Esophagus muscularis mucosa (tissue), 4 donors: ENCODE measurements at regions not wholly inside any gene's neighbourhood (a gene's known extent, or its start where the extent isn't known, plus 50 kb on each side); places are given as distances from the start of the nearest gene placed in this dataset.

Experiments
- DNase-seq: peaks from one replicate; pipeline ENCODE4 v3.0.0-alpha.2; 2017; ENCODE audit errors: extremely low spot score
- H3K27ac ChIP-seq, 4 donors: fragments of 200-600 bp; sonication (generic); replicated peaks in 1 of 4; 1 replicate in 3 of 4; 2 replicates in 1 of 4; pipeline ENCODE4 v1.5.1; 2016 to 2019; ENCODE audit warnings: mild to moderate bottlenecking in 1 of 4
- H3K27me3 ChIP-seq, 4 donors: fragments of 200-600 bp; sonication (generic); one replicate each; pipeline versions ENCODE4 v1.5.1 to v1.6.0; 2016 to 2019
- H3K36me3 ChIP-seq, 4 donors: fragments of 200-600 bp; sonication (generic); one replicate each; pipeline ENCODE4 v1.5.1; 2016 to 2019
- H3K4me1 ChIP-seq, 4 donors: fragments of 200-600 bp; sonication (generic); one replicate each; pipeline ENCODE4 v1.5.1; 2016 to 2019
- H3K4me3 ChIP-seq, 4 donors: fragments of 200-600 bp; sonication (generic); 1 replicate in 2 of 4; 2 replicates in 2 of 4; pipeline ENCODE4 v1.5.1; 2016 to 2019; ENCODE audit warnings: mild to moderate bottlenecking in 4 of 4, moderate library complexity in 1 of 4
- H3K9me3 ChIP-seq, 4 donors: fragments of 200-600 bp; sonication (generic); 1 replicate in 3 of 4; 2 replicates in 1 of 4; pipeline ENCODE4 v1.5.1; 2016 to 2019
- EP300 ChIP-seq: sonication (generic); formaldehyde crosslinking; IDR thresholded peaks from one replicate; pipeline ENCODE4 v1.6.1; 2017; ENCODE audit warnings: antibody characterized with exemption
- POLR2A ChIP-seq: fragments of 450-650 bp; IDR thresholded peaks from one replicate; pipeline ENCODE4 v1.6.1; 2017; ENCODE audit warnings: antibody characterized with exemption, moderate library complexity, mild to moderate bottlenecking, low read depth
- POLR2AphosphoS5 ChIP-seq, 2 donors: sonication (generic); formaldehyde crosslinking; IDR thresholded peaks; one replicate each; pipeline ENCODE4 v1.6.1; 2017; ENCODE audit warnings: antibody characterized with exemption in 2 of 2
- WGBS: methylation state at CpG from one replicate; pipeline ENCODE4 v1.1.5; 2018; 5-methylcytosine and 5-hydroxymethylcytosine counted together
- intact Hi-C: fragments of 100-400 bp; cut with DNase I; formaldehyde crosslinking; loops from one replicate; pipeline ENCODE4 v1.15.1; 2023
- TF ChIP-seq, protein P1 (sequence below), 3 experiments: fragments of 200-600 bp in 2 of 3; fragments of 450-650 bp in 1 of 3; sonication (generic) in 2 of 3; IDR thresholded peaks; one replicate each; pipeline ENCODE4 v1.5.1; 2017 to 2019; ENCODE audit warnings: antibody characterized with exemption in 3 of 3, mild to moderate bottlenecking in 2 of 3, moderate library complexity in 1 of 3

DNA sequence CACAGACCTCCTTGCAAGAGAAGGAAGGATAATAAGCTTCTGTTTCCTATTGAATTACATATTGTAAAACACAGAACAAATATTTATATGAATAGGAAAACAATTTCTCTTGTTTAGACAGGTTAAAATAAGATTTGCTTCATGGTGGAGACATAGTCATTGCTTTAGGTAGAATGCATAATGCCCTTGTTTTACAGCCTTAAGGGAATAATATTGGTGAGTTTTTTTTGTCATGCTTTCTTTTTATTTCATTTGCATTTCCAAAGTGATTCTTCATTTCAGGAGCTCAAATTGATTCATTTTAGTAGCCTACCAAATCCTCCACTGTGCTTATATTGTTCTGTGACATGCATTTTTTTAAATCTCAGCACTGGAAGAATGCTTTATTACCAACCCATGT is 690.7 kb downstream of the OLFM4 start:
- H3K36me3 ChIP-seq, result no peaks in the 10 kb centered on the region
- no peak overlapping the region for H3K4me3 ChIP-seq
- TF ChIP-seq POLR2AphosphoS5 (IDR thresholded peaks at IDR 0.05) (no peak), POLR2A (no peak), EP300 (no peak)
- TF ChIP-seq, protein P1, sequence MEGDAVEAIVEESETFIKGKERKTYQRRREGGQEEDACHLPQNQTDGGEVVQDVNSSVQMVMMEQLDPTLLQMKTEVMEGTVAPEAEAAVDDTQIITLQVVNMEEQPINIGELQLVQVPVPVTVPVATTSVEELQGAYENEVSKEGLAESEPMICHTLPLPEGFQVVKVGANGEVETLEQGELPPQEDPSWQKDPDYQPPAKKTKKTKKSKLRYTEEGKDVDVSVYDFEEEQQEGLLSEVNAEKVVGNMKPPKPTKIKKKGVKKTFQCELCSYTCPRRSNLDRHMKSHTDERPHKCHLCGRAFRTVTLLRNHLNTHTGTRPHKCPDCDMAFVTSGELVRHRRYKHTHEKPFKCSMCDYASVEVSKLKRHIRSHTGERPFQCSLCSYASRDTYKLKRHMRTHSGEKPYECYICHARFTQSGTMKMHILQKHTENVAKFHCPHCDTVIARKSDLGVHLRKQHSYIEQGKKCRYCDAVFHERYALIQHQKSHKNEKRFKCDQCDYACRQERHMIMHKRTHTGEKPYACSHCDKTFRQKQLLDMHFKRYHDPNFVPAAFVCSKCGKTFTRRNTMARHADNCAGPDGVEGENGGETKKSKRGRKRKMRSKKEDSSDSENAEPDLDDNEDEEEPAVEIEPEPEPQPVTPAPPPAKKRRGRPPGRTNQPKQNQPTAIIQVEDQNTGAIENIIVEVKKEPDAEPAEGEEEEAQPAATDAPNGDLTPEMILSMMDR (IDR thresholded peaks at IDR 0.05), result no peak

DNA sequence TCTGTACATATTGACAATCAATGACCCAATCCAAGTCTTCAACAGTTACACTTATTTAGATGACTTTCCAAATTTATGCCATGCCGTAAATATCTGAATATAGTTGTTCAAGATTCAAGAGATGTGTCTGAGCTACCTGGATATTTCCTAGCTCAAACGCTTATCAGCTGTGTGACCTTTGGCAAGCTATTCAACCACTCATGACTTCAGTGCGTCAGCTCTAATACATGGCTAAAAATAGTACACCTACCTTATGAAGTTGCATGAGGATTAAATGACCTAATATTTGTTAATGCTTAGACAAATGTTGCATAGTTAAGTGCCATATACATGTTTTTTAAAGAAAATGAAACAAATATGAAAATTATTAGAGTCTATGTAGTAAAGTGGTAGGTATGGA is 704.1 kb downstream of the OLFM4 start:
- TF ChIP-seq EP300 (no peak), POLR2AphosphoS5 (IDR thresholded peaks at IDR 0.05) (no peak), POLR2A (no peak)
- TF ChIP-seq, protein P1 (IDR thresholded peaks at IDR 0.05), result no peak
- Histone ChIP-seq H3K27ac (no peak overlapping the region), H3K9me3 (no peaks in the 10 kb centered on the region), H3K36me3 (no peaks in the 10 kb centered on the region), H3K4me3 (no peak overlapping the region), H3K27me3 (no peaks in the 10 kb centered on the region), H3K4me1 (no peaks in the 10 kb centered on the region)
- no peak for DNase-seq
- WGBS, result 84% methylated on average over 3 of the region's 3 CpGs
- intact Hi-C loops, result no loop called here

More for the DNA sequence above, 690.7 kb downstream of the OLFM4 start:
- Histone ChIP-seq H3K9me3 (peaks cover 0 to 15% (median 14%) of the 10 kb centered on the region in 4 donors), H3K27me3 (no peaks in the 10 kb centered on the region), H3K4me1 (no peaks in the 10 kb centered on the region), H3K27ac (no peak overlapping the region)
- DNase-seq, result no peak
- intact Hi-C loops, result no loop called here

DNA sequence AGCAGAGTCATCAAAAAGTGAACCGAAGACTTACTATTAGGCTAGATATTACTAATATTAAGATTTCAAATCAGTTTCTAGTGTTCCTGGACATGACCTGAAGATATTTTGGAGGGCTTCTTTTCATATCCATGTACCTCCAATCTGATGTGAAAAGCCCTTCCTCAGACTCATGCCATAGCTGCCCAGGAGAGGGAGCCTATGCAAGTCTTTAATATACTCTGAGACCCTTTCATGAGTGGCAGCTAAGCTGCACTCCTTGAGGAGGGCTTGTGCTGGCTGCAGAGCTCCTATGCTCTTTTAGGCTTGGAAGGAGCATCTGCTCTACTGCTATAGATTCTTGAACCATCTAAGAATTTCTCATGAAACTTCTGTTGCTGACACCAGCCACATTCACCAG is 715.3 kb downstream of the OLFM4 start:
- intact Hi-C loops, result no loop called here

DNA sequence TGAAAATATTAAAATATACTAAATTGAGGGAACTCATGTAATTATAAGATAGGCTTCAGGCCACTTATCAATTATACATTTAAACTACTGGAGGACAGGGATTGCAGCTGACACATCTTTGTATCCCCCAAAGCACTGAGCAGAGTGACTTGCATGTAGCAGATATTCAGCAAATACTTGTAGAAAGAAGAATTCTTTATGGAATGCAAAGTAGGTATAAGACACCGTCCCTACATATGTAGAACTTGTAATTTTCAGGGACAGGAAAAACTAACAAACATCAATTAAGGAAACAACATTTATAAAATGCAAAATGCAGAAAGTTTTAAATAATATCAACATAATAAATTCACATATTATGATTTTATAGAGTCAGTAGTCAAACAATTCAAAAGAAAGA is 719.2 kb downstream of the OLFM4 start:
- intact Hi-C loops, result no loop called here
- no peak overlapping the region for H3K4me3 ChIP-seq
- no peaks in the 10 kb centered on the region for H3K36me3 ChIP-seq
- no peaks in the 10 kb centered on the region for H3K27me3 ChIP-seq
- no peaks in the 10 kb centered on the region for H3K4me1 ChIP-seq
- no peaks in the 10 kb centered on the region for H3K9me3 ChIP-seq
- 83% methylated on average over 1 of the region's 1 CpG for WGBS
- DNase-seq, result no peak
- TF ChIP-seq POLR2A, result no peak
- no peak for TF ChIP-seq POLR2AphosphoS5 (IDR thresholded peaks at IDR 0.05)
- no peak overlapping the region for H3K27ac ChIP-seq

More for the DNA sequence above, 715.3 kb downstream of the OLFM4 start:
- no peak overlapping the region for H3K27ac ChIP-seq
- no peaks in the 10 kb centered on the region for H3K27me3 ChIP-seq
- WGBS, result 92% methylated on average over 1 of the region's 1 CpG
- no peak for DNase-seq
- H3K36me3 ChIP-seq, result no peaks in the 10 kb centered on the region
- H3K9me3 ChIP-seq, result no peaks in the 10 kb centered on the region
- no peaks in the 10 kb centered on the region for H3K4me1 ChIP-seq
- H3K4me3 ChIP-seq, result no peak overlapping the region
- TF ChIP-seq POLR2A, result no peak
- no peak for TF ChIP-seq EP300
- no peak for TF ChIP-seq POLR2AphosphoS5 (IDR thresholded peaks at IDR 0.05)
- TF ChIP-seq, protein P1 (IDR thresholded peaks at IDR 0.05), result no peak

DNA sequence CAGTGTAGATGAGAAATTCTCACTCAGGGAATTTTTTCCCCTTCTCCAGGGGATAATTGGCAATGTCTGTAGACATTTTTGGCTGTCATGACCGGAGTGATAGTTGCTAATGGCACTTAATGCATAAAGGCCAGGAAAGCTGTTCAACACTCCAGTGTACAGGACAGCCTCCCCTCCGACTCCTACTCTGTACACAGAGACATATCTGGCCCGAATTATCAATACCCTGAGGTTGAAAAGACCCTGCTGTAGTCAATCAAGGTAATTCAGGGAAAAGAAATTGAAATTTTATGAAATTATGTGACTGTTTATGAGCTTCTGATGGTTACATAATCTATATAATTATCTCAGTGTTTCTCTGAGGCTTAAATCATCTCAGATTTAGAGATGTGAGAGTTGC is 720.7 kb downstream of the OLFM4 start:
- H3K4me1 ChIP-seq, result no peaks in the 10 kb centered on the region
- DNase-seq, result no peak
- no peaks in the 10 kb centered on the region for H3K27me3 ChIP-seq
- TF ChIP-seq, protein P1 (IDR thresholded peaks at IDR 0.05), result no peak
- TF ChIP-seq POLR2A (no peak), EP300 (no peak), POLR2AphosphoS5 (IDR thresholded peaks at IDR 0.05) (no peak)
- H3K9me3 ChIP-seq, result no peaks in the 10 kb centered on the region
- 56% methylated on average over 3 of the region's 3 CpGs for WGBS
- H3K27ac ChIP-seq, result no peak overlapping the region
- no peaks in the 10 kb centered on the region for H3K36me3 ChIP-seq
- intact Hi-C loops, result no loop called here
- no peak overlapping the region for H3K4me3 ChIP-seq
